ENCODE measurements at regions not wholly inside any gene's neighbourhood (a gene's known extent, or its start where the extent isn't known, plus 50 kb on each side); places are given as distances from the start of the nearest gene placed in this dataset.
"Not testable (repeated sequence)": the region's sequence is repeated elsewhere in the genome, so short reads cannot be mapped to it uniquely, and the experiment has no call there.

- Histone ChIP-seq H3K27ac (ENCODE audit: low read length) (no peak overlapping the region), H3K9me3 (no peaks in the 10 kb centered on the region), H3K4me3 (ENCODE audit: control insufficient read depth in 1 of 2, extremely low read depth in 1 of 2, low read length in 1 of 2) (no peak overlapping the region), H3K4me1 (ENCODE audit: control insufficient read depth in 1 of 2, extremely low read depth in 1 of 2, insufficient read depth in 2 of 2, low read length in 2 of 2) (no peaks in the 10 kb centered on the region), H3K27me3 (replicated peaks in 1 of 2; ENCODE audit: control insufficient read depth in 2 of 2, extremely low read depth in 1 of 2, insufficient read depth in 2 of 2, low read length in 1 of 2) (peaks cover 0 to 3% of the 10 kb centered on the region in 2 experiments), H3K36me3 (ENCODE audit: control insufficient read depth in 2 of 2, extremely low read depth in 1 of 2, insufficient read depth in 1 of 2, low read length in 1 of 2) (no peaks in the 10 kb centered on the region)
- no CpG with 5 or more reads among the region's 3 CpGs for WGBS (ENCODE audit: insufficient coverage)
- H3K36me3 Mint-ChIP-seq = no peaks in the 10 kb centered on the region
- ATAC-seq (replicated peaks in 1 of 4) = no peak
- CTCF ChIA-PET = interaction anchor here in 1 of 2 donors (1.5 kb wide), 1 partner anchor 1059 kb away, joined by 4 read pairs; no protein-coding TSS in a partner anchor
- POLR2A ChIA-PET = no interaction called here
- no peak for DNase-seq
- H3K27ac Mint-ChIP-seq = no peak overlapping the region
- no peaks in the 10 kb centered on the region for H3K9me3 Mint-ChIP-seq
- H3K4me3 Mint-ChIP-seq = no peak overlapping the region
- H3K4me1 Mint-ChIP-seq = no peaks in the 10 kb centered on the region
- H3K27me3 Mint-ChIP-seq = peaks cover 8 to 26% of the 10 kb centered on the region in 2 donors
Observed at GRCh38 chr5:53169933-53170332, 60.4 kb upstream of the MOCS2 start.

DNA sequence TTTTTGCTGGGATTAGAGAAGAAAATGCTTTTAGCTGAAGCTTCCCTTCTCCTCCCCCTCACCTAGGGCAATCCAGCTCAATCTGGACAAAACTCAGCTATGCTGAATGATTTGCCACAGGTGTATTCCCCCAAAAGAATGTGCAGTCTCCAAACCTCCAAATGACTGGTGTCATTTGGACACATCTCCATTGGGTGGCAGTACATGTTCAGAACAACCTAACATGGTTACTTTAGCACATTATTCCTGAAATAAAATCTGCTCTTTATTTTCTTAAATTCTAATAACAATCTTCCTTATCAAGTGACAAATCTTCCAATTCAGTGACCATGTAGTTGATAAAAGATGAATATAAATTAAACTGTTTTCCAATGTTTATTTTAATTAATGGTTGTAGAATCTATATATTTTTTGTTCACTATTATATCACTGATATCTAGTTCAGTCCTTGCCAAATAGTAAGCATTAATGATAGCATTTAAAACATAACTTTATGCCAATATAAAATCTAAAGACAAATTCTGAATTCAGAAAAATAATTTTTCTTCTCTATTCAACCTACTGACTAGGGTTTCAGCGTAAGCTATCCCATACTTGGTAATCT lies 61.3 kb upstream of the MOCS2 start:
- Histone ChIP-seq H3K4me3 (ENCODE audit: control insufficient read depth in 1 of 2, extremely low read depth in 1 of 2, low read length in 1 of 2) (no peak overlapping the region), H3K9me3 (no peaks in the 10 kb centered on the region), H3K27me3 (replicated peaks in 1 of 2; ENCODE audit: control insufficient read depth in 2 of 2, extremely low read depth in 1 of 2, insufficient read depth in 2 of 2, low read length in 1 of 2) (peaks cover 0 to 3% of the 10 kb centered on the region in 2 experiments), H3K36me3 (ENCODE audit: control insufficient read depth in 2 of 2, extremely low read depth in 1 of 2, insufficient read depth in 1 of 2, low read length in 1 of 2) (no peaks in the 10 kb centered on the region), H3K4me1 (ENCODE audit: control insufficient read depth in 1 of 2, extremely low read depth in 1 of 2, insufficient read depth in 2 of 2, low read length in 2 of 2) (no peaks in the 10 kb centered on the region), H3K27ac (ENCODE audit: low read length) (no peak overlapping the region)
- POLR2A ChIA-PET = no interaction called here
- Mint-ChIP-seq H3K36me3 (no peaks in the 10 kb centered on the region), H3K27ac (no peak overlapping the region), H3K9me3 (no peaks in the 10 kb centered on the region), H3K27me3 (peaks cover 8 to 26% of the 10 kb centered on the region in 2 donors), H3K4me3 (no peak overlapping the region), H3K4me1 (no peaks in the 10 kb centered on the region)
- ATAC-seq (replicated peaks in 1 of 4) = no peak
- CTCF ChIA-PET = interaction anchor here in 1 of 2 donors (0.7 to 1.5 kb wide), 3 partner anchors 41 to 1064 kb away, joined by 3 to 4 read pairs (median 4); no protein-coding TSS in a partner anchor
- DNase-seq = peak in 1 of 35 experiments; percentile 22
- no CpG with 5 or more reads among the region's 1 CpG for WGBS (ENCODE audit: insufficient coverage)

DNA sequence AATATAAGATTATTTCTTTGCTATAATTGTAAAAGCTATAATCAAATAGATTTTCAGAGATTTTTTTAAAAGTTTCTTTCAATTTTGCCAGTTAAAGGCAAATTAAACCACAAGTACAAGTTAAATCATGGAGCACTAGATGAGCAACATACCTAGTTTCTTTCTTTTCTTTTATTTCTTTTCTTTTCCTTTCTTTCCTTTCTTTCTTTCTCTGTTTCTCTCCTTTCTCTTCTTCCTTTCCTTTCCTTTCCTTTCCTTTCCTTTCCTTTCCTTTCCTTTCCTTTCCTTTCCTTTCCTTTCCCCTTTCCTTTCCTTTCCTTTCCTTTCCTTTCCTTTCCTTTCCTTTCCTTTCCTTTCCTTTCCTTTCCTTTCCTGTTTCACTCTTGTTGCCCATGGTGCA lies 62.5 kb upstream of the MOCS2 start:
- H3K4me3 ChIP-seq (ENCODE audit: control insufficient read depth in 1 of 2, extremely low read depth in 1 of 2, low read length in 1 of 2); H3K27ac Mint-ChIP-seq; H3K4me1 ChIP-seq (ENCODE audit: control insufficient read depth in 1 of 2, extremely low read depth in 1 of 2, insufficient read depth in 2 of 2, low read length in 2 of 2); POLR2A ChIA-PET; H3K9me3 ChIP-seq; H3K9me3 Mint-ChIP-seq; ATAC-seq (replicated peaks in 1 of 4); H3K27me3 ChIP-seq (replicated peaks in 1 of 2; ENCODE audit: control insufficient read depth in 2 of 2, extremely low read depth in 1 of 2, insufficient read depth in 2 of 2, low read length in 1 of 2); H3K36me3 Mint-ChIP-seq; H3K36me3 ChIP-seq (ENCODE audit: control insufficient read depth in 2 of 2, extremely low read depth in 1 of 2, insufficient read depth in 1 of 2, low read length in 1 of 2); H3K27ac ChIP-seq (ENCODE audit: low read length); H3K4me1 Mint-ChIP-seq; CTCF ChIA-PET; H3K4me3 Mint-ChIP-seq; DNase-seq: not testable (repeated sequence)
- H3K27me3 Mint-ChIP-seq = peaks cover 5 to 24% of the 10 kb centered on the region in 2 donors

GRCh38 chr5:53172630-53173029 lies 63.1 kb upstream of the MOCS2 start:
- no peak overlapping the region for H3K27ac Mint-ChIP-seq
- H3K9me3 Mint-ChIP-seq = no peaks in the 10 kb centered on the region
- POLR2A ChIA-PET = no interaction called here
- Histone ChIP-seq H3K27me3 (replicated peaks in 1 of 2; ENCODE audit: control insufficient read depth in 2 of 2, extremely low read depth in 1 of 2, insufficient read depth in 2 of 2, low read length in 1 of 2) (peaks cover 0 to 3% of the 10 kb centered on the region in 2 experiments), H3K4me3 (ENCODE audit: control insufficient read depth in 1 of 2, extremely low read depth in 1 of 2, low read length in 1 of 2) (no peak overlapping the region), H3K4me1 (ENCODE audit: control insufficient read depth in 1 of 2, extremely low read depth in 1 of 2, insufficient read depth in 2 of 2, low read length in 2 of 2) (no peaks in the 10 kb centered on the region), H3K9me3 (no peaks in the 10 kb centered on the region), H3K27ac (ENCODE audit: low read length) (no peak overlapping the region), H3K36me3 (ENCODE audit: control insufficient read depth in 2 of 2, extremely low read depth in 1 of 2, insufficient read depth in 1 of 2, low read length in 1 of 2) (no peaks in the 10 kb centered on the region)
- WGBS (ENCODE audit: insufficient coverage) = no CpG with 5 or more reads among the region's 5 CpGs
- peaks cover 4 to 23% of the 10 kb centered on the region in 2 donors for H3K27me3 Mint-ChIP-seq
- DNase-seq (no peak), ATAC-seq (replicated peaks in 1 of 4) (no peak)
- no peaks in the 10 kb centered on the region for H3K4me1 Mint-ChIP-seq
- no peak overlapping the region for H3K4me3 Mint-ChIP-seq
- H3K36me3 Mint-ChIP-seq = no peaks in the 10 kb centered on the region
- CTCF ChIA-PET = no interaction called here

DNA sequence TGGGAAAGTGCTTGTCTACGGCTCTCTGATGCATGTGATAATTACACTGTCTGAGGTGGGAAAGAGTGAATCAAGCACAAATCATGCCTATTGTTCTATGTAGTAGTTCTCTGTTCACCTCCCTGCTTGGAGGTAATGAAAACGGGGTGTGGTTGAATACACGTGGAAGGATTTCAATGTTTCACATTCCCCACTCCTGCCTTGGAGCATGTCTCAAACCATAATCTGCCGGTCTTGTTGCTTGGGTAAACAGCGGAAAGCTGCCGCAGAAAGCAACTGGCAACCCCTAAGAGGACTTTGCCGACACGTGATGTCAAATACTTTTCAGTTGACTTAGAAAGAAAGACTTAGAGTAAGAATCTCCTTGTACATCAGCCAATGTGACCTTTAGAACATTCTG lies 63.5 kb upstream of the MOCS2 start:
- CTCF ChIA-PET = no interaction called here
- peaks cover 2 to 19% of the 10 kb centered on the region in 2 donors for H3K27me3 Mint-ChIP-seq

DNA sequence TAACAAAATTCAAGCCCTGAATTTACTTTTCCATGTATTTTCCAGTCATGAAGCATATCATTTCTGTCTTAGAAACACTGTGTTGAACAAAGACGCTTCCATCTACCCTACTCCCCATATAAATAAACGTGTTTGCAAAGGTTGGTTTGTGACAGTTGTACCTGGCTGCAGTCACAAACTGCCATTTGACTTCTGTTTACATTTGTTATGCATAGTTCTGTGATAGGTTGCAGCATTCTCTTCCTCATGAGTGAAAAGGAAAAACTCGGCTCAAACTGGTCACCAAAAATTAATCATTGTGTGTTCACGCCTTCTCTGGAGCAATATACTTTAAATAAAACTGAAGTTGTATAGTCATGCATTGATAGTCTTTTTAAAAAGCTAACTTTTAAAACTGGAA lies 69.3 kb upstream of the MOCS2 start:
- DNase-seq = no peak
- Histone ChIP-seq H3K27ac (ENCODE audit: low read length) (no peak overlapping the region), H3K27me3 (replicated peaks in 1 of 2; ENCODE audit: control insufficient read depth in 2 of 2, extremely low read depth in 1 of 2, insufficient read depth in 2 of 2, low read length in 1 of 2) (no peaks in the 10 kb centered on the region), H3K36me3 (ENCODE audit: control insufficient read depth in 2 of 2, extremely low read depth in 1 of 2, insufficient read depth in 1 of 2, low read length in 1 of 2) (no peaks in the 10 kb centered on the region), H3K9me3 (no peaks in the 10 kb centered on the region), H3K4me3 (ENCODE audit: control insufficient read depth in 1 of 2, extremely low read depth in 1 of 2, low read length in 1 of 2) (no peak overlapping the region), H3K4me1 (ENCODE audit: control insufficient read depth in 1 of 2, extremely low read depth in 1 of 2, insufficient read depth in 2 of 2, low read length in 2 of 2) (no peaks in the 10 kb centered on the region)
- ATAC-seq (replicated peaks in 1 of 4) = no peak
- ChIA-PET POLR2A (no interaction called here), CTCF (no interaction called here)
- Mint-ChIP-seq H3K4me3 (no peak overlapping the region), H3K27me3 (peaks cover 2 to 3% of the 10 kb centered on the region in 2 donors), H3K9me3 (no peaks in the 10 kb centered on the region), H3K36me3 (no peaks in the 10 kb centered on the region), H3K27ac (no peak overlapping the region), H3K4me1 (peaks cover 6 to 10% (median 8%) of the 10 kb centered on the region in 3 donors)
- no CpG with 5 or more reads among the region's 4 CpGs for WGBS (ENCODE audit: insufficient coverage)

More for the DNA sequence above, 63.5 kb upstream of the MOCS2 start:
- Histone ChIP-seq H3K4me1 (ENCODE audit: control insufficient read depth in 1 of 2, extremely low read depth in 1 of 2, insufficient read depth in 2 of 2, low read length in 2 of 2) (no peaks in the 10 kb centered on the region), H3K36me3 (ENCODE audit: control insufficient read depth in 2 of 2, extremely low read depth in 1 of 2, insufficient read depth in 1 of 2, low read length in 1 of 2) (no peaks in the 10 kb centered on the region), H3K27ac (ENCODE audit: low read length) (no peak overlapping the region), H3K9me3 (no peaks in the 10 kb centered on the region), H3K4me3 (ENCODE audit: control insufficient read depth in 1 of 2, extremely low read depth in 1 of 2, low read length in 1 of 2) (no peak overlapping the region), H3K27me3 (replicated peaks in 1 of 2; ENCODE audit: control insufficient read depth in 2 of 2, extremely low read depth in 1 of 2, insufficient read depth in 2 of 2, low read length in 1 of 2) (peaks cover 0 to 3% of the 10 kb centered on the region in 2 experiments)
- no peak overlapping the region for H3K27ac Mint-ChIP-seq
- POLR2A ChIA-PET = no interaction called here
- ATAC-seq (replicated peaks in 1 of 4) (no peak), DNase-seq (no peak)
- no peaks in the 10 kb centered on the region for H3K4me1 Mint-ChIP-seq
- no peak overlapping the region for H3K4me3 Mint-ChIP-seq
- H3K9me3 Mint-ChIP-seq = no peaks in the 10 kb centered on the region
- WGBS (ENCODE audit: insufficient coverage) = no CpG with 5 or more reads among the region's 8 CpGs
- no peaks in the 10 kb centered on the region for H3K36me3 Mint-ChIP-seq

- Mint-ChIP-seq H3K4me3 (no peak overlapping the region), H3K4me1 (peaks cover 6 to 10% (median 8%) of the 10 kb centered on the region in 3 donors), H3K36me3 (no peaks in the 10 kb centered on the region), H3K27ac (no peak overlapping the region), H3K9me3 (no peaks in the 10 kb centered on the region), H3K27me3 (no peaks in the 10 kb centered on the region)
- H3K36me3 ChIP-seq (ENCODE audit: control insufficient read depth in 2 of 2, extremely low read depth in 1 of 2, insufficient read depth in 1 of 2, low read length in 1 of 2) = no peaks in the 10 kb centered on the region
- H3K4me3 ChIP-seq (ENCODE audit: control insufficient read depth in 1 of 2, extremely low read depth in 1 of 2, low read length in 1 of 2) = no peak overlapping the region
- H3K9me3 ChIP-seq = no peaks in the 10 kb centered on the region
- no peak for ATAC-seq (replicated peaks in 1 of 4)
- no peaks in the 10 kb centered on the region for H3K27me3 ChIP-seq (replicated peaks in 1 of 2; ENCODE audit: control insufficient read depth in 2 of 2, extremely low read depth in 1 of 2, insufficient read depth in 2 of 2, low read length in 1 of 2)
- H3K27ac ChIP-seq (ENCODE audit: low read length) = no peak overlapping the region
- ChIA-PET CTCF (no interaction called here), POLR2A (no interaction called here)
- H3K4me1 ChIP-seq (ENCODE audit: control insufficient read depth in 1 of 2, extremely low read depth in 1 of 2, insufficient read depth in 2 of 2, low read length in 2 of 2) = no peaks in the 10 kb centered on the region
- WGBS (ENCODE audit: insufficient coverage) = 100% methylated on average over 1 of the region's 4 CpGs
- no peak for DNase-seq
Observed at GRCh38 chr5:53179691-53180090, 70.1 kb upstream of the MOCS2 start.

Data from T-cell (primary cell).